GM19023 (cell line): ENCODE measurements at regions not wholly inside any gene's neighbourhood (a gene's known extent, or its start where the extent isn't known, plus 50 kb on each side); places are given as distances from the start of the nearest gene placed in this dataset.

Experiments
- ATAC-seq: cut with Tn5 transposase; IDR thresholded peaks from one replicate; pipeline ENCODE4 v1.9.1; 2021; ENCODE audit warnings: mild to moderate bottlenecking, moderate library complexity; ENCODE audit not compliant: unreplicated experiment

DNA sequence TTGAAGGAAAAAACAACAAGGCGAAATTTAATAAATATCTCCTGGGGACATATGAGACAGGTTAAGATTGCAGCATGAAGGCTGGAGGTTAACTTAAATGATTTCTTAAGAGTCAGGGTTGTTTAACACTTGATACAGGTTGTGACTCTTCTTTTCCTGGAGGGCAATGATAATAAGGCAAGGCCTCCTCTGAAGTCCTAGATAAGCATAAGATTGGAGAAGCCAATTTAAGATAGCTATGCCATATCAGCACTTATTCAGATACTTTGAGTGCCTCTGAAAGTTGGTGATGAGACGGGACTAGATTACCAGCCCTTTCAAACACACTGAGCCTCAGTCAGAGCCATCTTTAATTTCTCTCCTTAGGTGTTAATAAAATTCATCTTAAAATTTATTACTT lies 350.8 kb downstream of the FBXO8 start:
- no peak for ATAC-seq

DNA sequence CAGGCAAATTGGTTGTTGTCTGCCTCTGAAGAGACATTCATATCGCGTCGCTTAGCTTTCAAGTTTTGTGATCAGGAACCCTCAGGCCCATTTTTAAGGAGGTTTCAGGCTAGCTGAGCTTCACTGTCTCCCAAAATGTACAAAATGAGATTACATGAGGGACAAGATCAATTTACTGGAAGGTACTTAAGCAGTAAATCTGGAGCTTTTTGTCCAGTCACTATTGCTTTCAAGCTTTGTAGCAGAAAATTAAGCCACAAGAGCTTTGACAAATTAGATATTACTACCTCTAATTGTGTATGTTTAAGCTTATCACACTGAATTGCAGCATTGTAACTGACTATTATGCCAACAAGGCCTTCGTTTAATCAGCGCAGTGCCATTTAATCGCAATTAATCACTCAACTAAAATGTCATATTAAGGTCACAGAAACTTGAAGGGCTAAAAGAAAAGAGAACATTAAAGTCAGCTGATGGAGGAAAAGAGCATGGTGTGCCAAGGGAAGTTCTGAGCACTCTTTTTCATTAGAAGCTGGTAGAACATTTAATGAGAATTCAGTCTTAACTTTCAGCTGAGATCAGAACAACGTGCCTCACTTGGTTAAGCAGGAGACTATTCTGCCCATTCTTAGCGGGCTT lies 353.0 kb downstream of the FBXO8 start:
- ATAC-seq = no peak

DNA sequence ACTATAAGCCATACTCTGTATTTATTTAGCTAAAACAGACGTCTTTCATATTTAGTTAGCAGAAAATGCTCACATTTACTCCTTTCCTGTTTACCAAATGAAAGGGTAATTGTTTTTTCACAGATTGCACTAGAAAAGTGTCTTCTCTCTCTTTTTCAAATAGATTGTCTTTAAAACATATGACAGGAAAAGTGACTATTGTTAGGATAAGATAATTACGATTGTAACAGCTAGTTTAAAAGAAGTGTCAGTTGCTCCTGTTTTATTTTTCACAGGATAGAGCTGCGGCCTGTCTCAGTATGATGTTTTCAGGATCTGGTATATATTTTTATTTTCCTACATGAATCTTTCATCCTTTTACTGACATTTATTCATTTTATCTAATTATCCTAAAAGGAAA lies 353.5 kb downstream of the FBXO8 start:
- no peak for ATAC-seq

- peak; percentile 65 for ATAC-seq
These were observed 358.9 kb downstream of the FBXO8 start for GRCh38 chr4:173924561-173924960.

DNA sequence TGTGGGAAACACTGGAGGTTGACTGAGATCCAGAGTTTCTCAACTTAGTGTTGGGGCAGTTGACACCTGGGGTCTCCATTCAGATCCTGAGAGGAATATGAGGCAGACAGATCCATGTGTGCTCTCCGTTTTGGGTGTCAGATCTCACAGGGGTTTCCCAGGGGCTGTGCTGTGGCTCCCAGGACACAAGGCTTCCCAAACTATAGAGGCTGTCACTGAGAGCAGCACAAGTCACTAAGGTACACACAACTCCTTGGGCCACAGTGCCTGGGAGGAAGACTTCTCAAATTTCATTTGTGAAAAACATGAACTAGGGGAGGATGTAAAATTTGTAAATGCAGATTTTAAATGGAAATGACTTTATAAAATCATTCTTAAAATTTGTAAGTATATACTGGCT lies 363.6 kb downstream of the FBXO8 start:
- ATAC-seq = no peak

DNA sequence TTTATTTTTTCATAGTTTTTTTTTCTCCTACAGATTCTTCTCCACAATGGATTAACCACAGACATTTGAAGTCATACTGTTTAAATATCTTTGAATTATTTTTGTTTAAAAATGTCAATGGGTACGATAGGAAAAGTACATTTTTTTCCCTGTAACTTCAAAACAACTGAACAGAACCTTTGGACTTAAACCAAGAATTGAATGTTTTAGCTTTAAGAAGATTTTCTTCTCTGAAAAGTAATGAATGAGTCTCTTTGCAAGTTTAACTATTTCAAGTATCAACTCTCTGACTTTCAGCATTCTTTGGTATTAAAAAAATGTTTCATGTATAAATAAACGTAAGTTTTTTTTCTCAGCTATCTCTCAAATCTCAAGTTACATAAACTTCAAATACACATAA lies 364.3 kb downstream of the FBXO8 start:
- no peak for ATAC-seq

GRCh38 chr4:173917255-173917960 lies 366.1 kb downstream of the FBXO8 start:
- no peak for ATAC-seq

- ATAC-seq = no peak
These were observed 370.0 kb downstream of the FBXO8 start for GRCh38 chr4:173913496-173913895.

GRCh38 chr4:173912384-173912783 lies 371.1 kb downstream of the FBXO8 start:
- no peak for ATAC-seq

DNA sequence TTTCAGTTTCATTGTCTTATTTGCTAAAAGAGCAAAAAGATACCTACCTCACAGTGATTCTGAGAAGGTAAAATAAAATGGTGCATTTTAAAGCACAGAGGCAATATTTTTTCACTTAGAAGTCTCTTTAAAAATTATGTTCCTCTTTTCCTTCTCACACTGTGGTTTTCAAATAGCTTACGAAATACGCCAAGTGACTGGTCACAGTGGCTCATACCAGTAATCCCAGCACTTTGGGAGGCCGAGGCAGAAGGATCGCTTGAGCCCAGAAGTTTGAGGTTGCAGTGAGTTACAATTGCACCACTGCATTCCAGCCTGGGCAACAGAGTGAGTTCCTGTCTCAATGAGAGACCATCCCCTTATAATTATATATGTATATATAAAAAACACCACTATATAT lies 372.6 kb downstream of the FBXO8 start:
- ATAC-seq = no peak

- ATAC-seq = no peak
These were observed 374.2 kb downstream of the FBXO8 start for GRCh38 chr4:173909294-173909693.

DNA sequence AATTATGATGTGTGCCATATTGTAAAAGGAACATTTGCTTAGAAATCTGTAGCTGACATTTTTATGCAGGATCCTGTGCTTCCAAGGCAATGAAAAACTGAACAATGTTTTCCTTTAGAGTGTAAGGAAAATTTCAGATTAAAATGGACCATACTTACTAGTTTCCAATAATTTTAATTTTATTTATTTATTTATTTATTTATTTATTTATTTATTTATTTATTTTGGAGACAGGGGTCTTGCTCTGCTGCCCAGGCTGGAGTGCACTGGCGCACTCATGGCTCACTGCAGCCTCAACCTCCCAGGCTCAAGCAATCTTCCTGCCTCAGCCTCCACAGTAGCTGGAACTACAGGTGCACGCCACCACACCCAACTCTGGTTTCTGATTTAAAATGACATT lies 369.8 kb upstream of the HAND2 start:
- ATAC-seq = no peak

DNA sequence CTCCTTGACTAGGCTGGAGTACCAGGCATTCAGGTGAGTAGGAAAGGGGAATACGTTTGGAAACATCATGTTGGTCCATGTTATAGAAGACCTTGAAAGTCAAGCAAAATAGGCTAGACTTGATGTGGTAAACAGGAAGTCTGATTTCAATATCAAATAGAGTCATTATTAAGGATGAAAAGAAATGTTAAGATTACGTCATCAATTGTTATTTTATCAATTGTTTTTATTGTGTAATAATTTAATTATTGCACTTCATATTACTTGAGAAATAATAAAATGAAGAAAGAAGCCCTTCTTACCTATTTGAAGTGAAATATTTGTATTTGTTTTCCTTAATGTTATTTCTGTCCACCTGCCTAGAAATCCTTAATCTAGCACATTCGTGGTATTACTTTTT lies 361.0 kb upstream of the HAND2 start:
- ATAC-seq = no peak

GRCh38 chr4:173883821-173884220 lies 353.8 kb upstream of the HAND2 start:
- ATAC-seq = no peak

DNA sequence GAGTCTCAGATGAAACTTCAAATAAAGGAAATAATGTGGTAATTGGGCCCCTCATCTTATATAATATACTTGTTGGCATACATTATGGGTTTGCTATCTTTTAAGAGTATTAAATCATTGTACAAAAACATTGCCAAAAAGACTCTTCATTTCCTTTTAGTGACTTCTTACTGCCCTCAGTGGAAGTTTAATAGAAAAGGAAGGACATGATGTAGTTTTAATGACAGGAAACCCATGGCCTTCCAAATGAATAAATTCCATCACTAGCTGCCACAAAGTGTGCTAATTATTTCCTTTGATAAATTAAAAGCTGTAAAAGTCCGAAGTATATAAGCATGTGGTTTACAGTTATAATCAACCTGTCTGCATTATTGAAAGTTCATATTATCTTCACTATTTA lies 350.9 kb upstream of the HAND2 start:
- ATAC-seq = no peak

- ATAC-seq = no peak
These were observed 349.5 kb upstream of the HAND2 start for GRCh38 chr4:173879509-173879908.

- ATAC-seq = no peak
These were observed 348.7 kb upstream of the HAND2 start for GRCh38 chr4:173878701-173879100.

GRCh38 chr4:173871643-173872042 lies 341.6 kb upstream of the HAND2 start:
- ATAC-seq = no peak

GRCh38 chr4:173866322-173867026 lies 336.4 kb upstream of the HAND2 start:
- ATAC-seq = no peak

DNA sequence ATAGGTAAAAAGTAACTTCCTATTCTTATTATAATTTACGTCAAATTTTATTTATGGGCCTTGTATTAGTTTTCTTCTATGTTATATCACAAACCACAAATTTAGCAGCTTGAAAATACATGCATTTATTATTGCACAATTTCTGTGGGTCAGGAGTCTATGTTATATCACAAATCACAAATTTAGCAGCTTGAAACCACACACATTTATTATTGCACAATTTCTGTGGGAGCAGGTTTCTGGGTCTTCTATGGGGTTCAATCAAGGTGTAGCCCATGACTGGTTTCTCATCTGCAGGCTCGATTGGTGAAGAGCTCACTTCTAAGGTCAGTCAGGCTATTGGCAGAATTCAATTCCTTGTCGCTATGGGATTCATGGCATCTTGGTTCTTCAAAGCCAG lies 332.7 kb upstream of the HAND2 start:
- ATAC-seq = no peak

- ATAC-seq = no peak
These were observed 330.1 kb upstream of the HAND2 start for GRCh38 chr4:173860094-173860493.

GRCh38 chr4:173859091-173859713 lies 329.2 kb upstream of the HAND2 start:
- ATAC-seq = no peak
